Ishikawa (cell line): ENCODE measurements at regions not wholly inside any gene's neighbourhood (a gene's known extent, or its start where the extent isn't known, plus 50 kb on each side); places are given as distances from the start of the nearest gene placed in this dataset.

ENCODE experiments used
- CEBPB ChIP-seq: IDR thresholded peaks from 2 replicates; pipeline ENCODE4 v1.6.1; 2012
- CREB1 ChIP-seq: IDR thresholded peaks from 2 replicates; pipeline ENCODE4 v1.6.1; 2012; ENCODE audit warnings: low read depth
- EGR1 ChIP-seq: IDR thresholded peaks from 2 replicates; pipeline ENCODE4 v1.6.1; 2012
- EP300 ChIP-seq: IDR thresholded peaks from 2 replicates; pipeline ENCODE4 v1.6.1; 2012; ENCODE audit warnings: borderline replicate concordance
- FOXM1 ChIP-seq: IDR thresholded peaks from 2 replicates; pipeline ENCODE4 v1.6.1; 2012; ENCODE audit warnings: low read depth, borderline replicate concordance
- MAX ChIP-seq: IDR thresholded peaks from 2 replicates; pipeline ENCODE4 v1.6.1; 2012
- NFIC ChIP-seq: IDR thresholded peaks from 2 replicates; pipeline ENCODE4 v1.6.1; 2012
- RAD21 ChIP-seq: IDR thresholded peaks from 2 replicates; pipeline ENCODE4 v1.6.1; 2012; ENCODE audit warnings: low read depth
- TAF1 ChIP-seq: IDR thresholded peaks from 2 replicates; pipeline ENCODE4 v1.6.1; 2012; ENCODE audit warnings: low read depth, mild to moderate bottlenecking
- TCF12 ChIP-seq: IDR thresholded peaks from 2 replicates; pipeline ENCODE4 v1.6.1; 2012; ENCODE audit warnings: low read depth
- TEAD4 ChIP-seq: IDR thresholded peaks from 2 replicates; pipeline ENCODE4 v1.6.1; 2012
- YY1 ChIP-seq: IDR thresholded peaks from 2 replicates; pipeline ENCODE4 v1.6.1; 2012; ENCODE audit warnings: low read depth
- ZBTB7A ChIP-seq: IDR thresholded peaks from 2 replicates; pipeline ENCODE4 v1.6.1; 2012; ENCODE audit warnings: low read depth
- TF ChIP-seq, protein P1 (sequence below): IDR thresholded peaks from 2 replicates; pipeline ENCODE4 v1.6.1; 2012; ENCODE audit warnings: low read depth, mild to moderate bottlenecking
- TF ChIP-seq, protein P2 (sequence below): IDR thresholded peaks from 2 replicates; pipeline ENCODE4 v1.6.1; 2012

- TF ChIP-seq TCF12 (no peak), YY1 (no peak), EP300 (no peak), ZBTB7A (no peak), TAF1 (no peak), CEBPB (no peak), TEAD4 (no peak), MAX (no peak), EGR1 (no peak), CREB1 (no peak), FOXM1 (no peak), NFIC (no peak)
- TF ChIP-seq, protein P1, sequence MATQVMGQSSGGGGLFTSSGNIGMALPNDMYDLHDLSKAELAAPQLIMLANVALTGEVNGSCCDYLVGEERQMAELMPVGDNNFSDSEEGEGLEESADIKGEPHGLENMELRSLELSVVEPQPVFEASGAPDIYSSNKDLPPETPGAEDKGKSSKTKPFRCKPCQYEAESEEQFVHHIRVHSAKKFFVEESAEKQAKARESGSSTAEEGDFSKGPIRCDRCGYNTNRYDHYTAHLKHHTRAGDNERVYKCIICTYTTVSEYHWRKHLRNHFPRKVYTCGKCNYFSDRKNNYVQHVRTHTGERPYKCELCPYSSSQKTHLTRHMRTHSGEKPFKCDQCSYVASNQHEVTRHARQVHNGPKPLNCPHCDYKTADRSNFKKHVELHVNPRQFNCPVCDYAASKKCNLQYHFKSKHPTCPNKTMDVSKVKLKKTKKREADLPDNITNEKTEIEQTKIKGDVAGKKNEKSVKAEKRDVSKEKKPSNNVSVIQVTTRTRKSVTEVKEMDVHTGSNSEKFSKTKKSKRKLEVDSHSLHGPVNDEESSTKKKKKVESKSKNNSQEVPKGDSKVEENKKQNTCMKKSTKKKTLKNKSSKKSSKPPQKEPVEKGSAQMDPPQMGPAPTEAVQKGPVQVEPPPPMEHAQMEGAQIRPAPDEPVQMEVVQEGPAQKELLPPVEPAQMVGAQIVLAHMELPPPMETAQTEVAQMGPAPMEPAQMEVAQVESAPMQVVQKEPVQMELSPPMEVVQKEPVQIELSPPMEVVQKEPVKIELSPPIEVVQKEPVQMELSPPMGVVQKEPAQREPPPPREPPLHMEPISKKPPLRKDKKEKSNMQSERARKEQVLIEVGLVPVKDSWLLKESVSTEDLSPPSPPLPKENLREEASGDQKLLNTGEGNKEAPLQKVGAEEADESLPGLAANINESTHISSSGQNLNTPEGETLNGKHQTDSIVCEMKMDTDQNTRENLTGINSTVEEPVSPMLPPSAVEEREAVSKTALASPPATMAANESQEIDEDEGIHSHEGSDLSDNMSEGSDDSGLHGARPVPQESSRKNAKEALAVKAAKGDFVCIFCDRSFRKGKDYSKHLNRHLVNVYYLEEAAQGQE, result no peak
Measured at GRCh38 chr3:64766440-64766839, 78.6 kb upstream of the ADAMTS9 start.

GRCh38 chr3:64765947-64766346 lies 78.1 kb upstream of the ADAMTS9 start:
- TF ChIP-seq FOXM1, result no peak
- TF ChIP-seq, protein P1, result no peak
- no peak for TF ChIP-seq MAX
- TF ChIP-seq ZBTB7A, result no peak
- no peak for TF ChIP-seq RAD21
- no peak for TF ChIP-seq EP300
- TF ChIP-seq, protein P2, sequence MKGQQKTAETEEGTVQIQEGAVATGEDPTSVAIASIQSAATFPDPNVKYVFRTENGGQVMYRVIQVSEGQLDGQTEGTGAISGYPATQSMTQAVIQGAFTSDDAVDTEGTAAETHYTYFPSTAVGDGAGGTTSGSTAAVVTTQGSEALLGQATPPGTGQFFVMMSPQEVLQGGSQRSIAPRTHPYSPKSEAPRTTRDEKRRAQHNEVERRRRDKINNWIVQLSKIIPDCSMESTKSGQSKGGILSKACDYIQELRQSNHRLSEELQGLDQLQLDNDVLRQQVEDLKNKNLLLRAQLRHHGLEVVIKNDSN, result no peak
- TF ChIP-seq YY1, result no peak
- TF ChIP-seq CEBPB, result no peak
- no peak for TF ChIP-seq TCF12
- TF ChIP-seq NFIC, result no peak

- no peak for TF ChIP-seq MAX
- TF ChIP-seq CEBPB, result no peak
- TF ChIP-seq, protein P1, result no peak
- TF ChIP-seq TAF1, result no peak
- TF ChIP-seq EGR1, result no peak
- no peak for TF ChIP-seq FOXM1
- no peak for TF ChIP-seq NFIC
- no peak for TF ChIP-seq YY1
- TF ChIP-seq ZBTB7A, result no peak
Measured at GRCh38 chr3:64764386-64764929, 76.7 kb upstream of the ADAMTS9 start.

GRCh38 chr3:64763980-64764379 lies 76.2 kb upstream of the ADAMTS9 start:
- TF ChIP-seq, protein P1, result no peak
- TF ChIP-seq CEBPB (no peak), NFIC (no peak), TCF12 (no peak), YY1 (no peak), TEAD4 (no peak), TAF1 (no peak), MAX (no peak), RAD21 (no peak), EP300 (no peak), CREB1 (no peak), FOXM1 (no peak), ZBTB7A (no peak)
- TF ChIP-seq, protein P2, result no peak
